GM21619 (cell line): ENCODE measurements at regions not wholly inside any gene's neighbourhood (a gene's known extent, or its start where the extent isn't known, plus 50 kb on each side); places are given as distances from the start of the nearest gene placed in this dataset.
"Not testable (repeated sequence)": the region's sequence is repeated elsewhere in the genome, so short reads cannot be mapped to it uniquely, and the experiment has no call there.

Source experiments
- ATAC-seq: cut with Tn5 transposase; IDR thresholded peaks from one replicate; pipeline ENCODE4 v1.9.1; 2021; ENCODE audit not compliant: unreplicated experiment

DNA sequence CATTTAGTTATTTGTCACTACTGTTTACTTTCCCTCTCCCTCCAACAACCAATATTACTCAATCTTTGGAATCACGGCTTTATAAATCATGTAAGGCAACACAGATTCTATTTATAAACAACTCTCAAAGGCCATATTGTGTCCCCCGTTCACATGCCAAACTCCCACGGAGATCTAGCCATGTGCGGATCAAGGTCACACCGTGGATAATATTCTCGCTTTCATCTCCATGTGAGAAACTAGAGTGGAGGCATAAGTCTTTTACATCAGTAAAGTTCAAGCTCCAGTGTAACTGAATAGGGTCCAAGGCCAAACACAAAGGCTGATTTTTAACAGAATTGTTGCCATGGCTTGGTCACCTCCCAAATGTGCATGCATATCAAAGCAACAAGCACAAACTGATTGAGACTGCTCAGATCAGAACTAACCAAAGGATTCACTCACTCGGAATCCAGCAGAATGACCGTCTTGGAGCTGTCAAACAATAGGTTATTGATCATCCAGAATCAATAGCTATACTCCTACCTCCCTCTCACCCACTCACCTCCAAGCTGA lies 569.5 kb upstream of the LRRN3 start:
- no peak for ATAC-seq

GRCh38 chr7:110522061-110522760 lies 568.7 kb upstream of the LRRN3 start:
- ATAC-seq: no peak

GRCh38 chr7:110522761-110523200 lies 568.1 kb upstream of the LRRN3 start:
- no peak for ATAC-seq

- no peak for ATAC-seq
Observed at GRCh38 chr7:110529175-110529574, 561.8 kb upstream of the LRRN3 start.

DNA sequence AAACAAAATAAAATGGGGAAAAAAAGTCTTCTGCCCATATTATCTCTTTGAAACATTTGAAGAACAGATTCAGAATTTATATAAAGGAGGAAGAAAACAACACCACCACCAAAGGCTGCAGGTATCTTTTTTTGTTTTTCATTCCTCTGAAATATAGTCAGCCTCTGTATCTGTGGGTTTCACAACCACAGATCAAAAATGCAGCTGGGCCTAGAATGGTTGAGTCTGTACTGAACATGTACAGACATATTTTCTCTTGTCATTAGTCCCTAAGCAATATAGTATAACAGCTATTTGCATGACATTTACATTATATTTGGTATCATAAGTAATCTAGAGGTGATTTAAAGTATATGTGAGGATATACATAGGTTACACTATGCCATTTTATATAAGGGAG lies 559.7 kb upstream of the LRRN3 start:
- ATAC-seq: no peak

- no peak for ATAC-seq
Observed at GRCh38 chr7:110534241-110534931, 556.5 kb upstream of the LRRN3 start.

GRCh38 chr7:110539216-110539615 lies 551.7 kb upstream of the LRRN3 start:
- ATAC-seq: no peak

- no peak for ATAC-seq
Observed at GRCh38 chr7:110541962-110542361, 549.0 kb upstream of the LRRN3 start.

DNA sequence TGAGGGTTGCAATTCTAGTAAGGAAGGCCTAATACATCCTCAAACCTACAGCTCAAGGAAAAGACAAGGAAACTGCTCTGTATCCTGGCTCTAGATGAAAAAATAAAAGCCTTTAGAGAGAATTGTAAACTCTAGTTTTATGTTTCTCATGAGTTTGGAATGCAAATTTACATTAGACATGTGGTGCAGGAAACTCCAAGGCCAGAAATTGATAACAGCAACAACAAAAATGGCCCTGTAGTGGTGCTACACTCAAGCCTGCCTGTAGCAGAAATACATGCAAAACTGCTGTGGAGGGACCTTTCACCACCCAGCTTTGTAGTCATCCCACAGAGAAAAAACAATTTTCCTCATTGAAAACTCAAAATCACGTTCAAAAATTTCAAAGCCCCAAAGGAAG lies 546.7 kb upstream of the LRRN3 start:
- no peak for ATAC-seq

GRCh38 chr7:110548372-110548771 lies 542.6 kb upstream of the LRRN3 start:
- no peak for ATAC-seq

- no peak for ATAC-seq
Observed at GRCh38 chr7:110557136-110557535, 533.8 kb upstream of the LRRN3 start.

- not testable (repeated sequence) for ATAC-seq
Observed at GRCh38 chr7:110563286-110563685, 527.6 kb upstream of the LRRN3 start.

DNA sequence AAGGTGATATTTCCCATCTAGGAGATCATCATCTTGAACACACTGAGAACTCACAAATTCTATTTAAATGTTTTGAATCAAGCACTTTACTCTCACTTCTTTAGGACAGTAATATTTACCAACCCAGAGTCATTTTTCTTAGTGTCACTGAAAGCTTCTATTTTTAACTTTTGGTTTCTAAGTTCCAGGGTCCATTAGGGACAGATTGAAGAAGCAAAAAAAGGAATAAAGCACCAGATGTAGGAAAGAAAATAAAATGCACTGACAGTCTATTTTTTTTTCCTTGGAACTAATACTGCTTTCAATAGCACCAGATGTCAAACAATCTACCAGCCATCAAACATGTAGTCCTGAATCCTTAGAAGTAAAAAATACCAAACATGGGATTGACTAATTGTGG lies 526.7 kb upstream of the LRRN3 start:
- no peak for ATAC-seq

GRCh38 chr7:110568388-110568787 lies 522.5 kb upstream of the LRRN3 start:
- no peak for ATAC-seq

DNA sequence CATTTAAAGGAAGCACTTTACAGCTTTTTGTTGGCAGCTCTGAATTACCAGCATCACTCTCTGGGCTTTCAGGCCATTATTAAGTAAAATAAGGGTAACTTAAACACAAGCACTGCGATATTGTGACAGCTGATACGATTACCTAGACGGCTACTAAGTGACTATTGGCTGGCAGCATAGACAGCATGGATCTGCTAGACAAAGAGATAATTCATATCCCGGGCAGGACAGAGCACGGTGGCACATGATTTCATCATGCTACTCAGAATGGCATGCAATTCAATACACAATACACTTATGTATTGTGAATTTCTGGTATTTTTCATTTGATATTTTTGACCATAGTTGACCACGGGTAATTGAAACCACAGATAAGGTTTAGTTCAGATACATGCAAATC lies 522.0 kb upstream of the LRRN3 start:
- no peak for ATAC-seq

- no peak for ATAC-seq
Observed at GRCh38 chr7:110569486-110570205, 521.3 kb upstream of the LRRN3 start.

DNA sequence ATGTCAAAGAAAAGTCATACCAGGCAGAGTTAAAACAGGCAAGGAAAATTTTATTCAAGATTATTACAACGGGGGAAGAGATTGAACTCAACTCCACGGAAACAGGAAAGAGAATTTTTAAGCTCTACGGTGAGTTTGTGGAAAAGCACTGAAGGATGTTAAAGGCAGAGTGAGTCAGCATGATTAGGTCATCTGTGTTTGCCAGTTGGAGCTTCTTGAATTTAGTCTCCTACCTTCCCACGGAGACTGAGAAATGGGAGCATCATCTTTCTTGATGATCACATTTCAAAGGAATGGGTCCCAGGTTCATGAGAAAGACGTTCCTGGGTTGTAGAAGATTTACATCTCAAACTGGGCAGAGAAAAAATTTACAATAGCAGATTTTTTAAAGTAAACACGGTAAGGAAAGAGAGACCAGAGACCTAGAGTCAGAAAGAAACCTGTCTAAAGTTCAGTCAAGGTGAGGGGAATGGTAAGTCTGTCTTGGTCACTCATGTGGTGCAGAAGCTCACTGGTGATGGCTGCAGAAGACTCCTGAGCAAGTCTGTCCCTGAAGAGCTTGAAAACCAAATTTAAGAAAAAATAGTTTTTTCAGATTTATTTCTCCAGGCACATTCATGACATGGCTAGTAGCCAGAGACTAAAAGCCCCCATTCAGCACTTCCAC lies 516.9 kb upstream of the LRRN3 start:
- no peak for ATAC-seq

DNA sequence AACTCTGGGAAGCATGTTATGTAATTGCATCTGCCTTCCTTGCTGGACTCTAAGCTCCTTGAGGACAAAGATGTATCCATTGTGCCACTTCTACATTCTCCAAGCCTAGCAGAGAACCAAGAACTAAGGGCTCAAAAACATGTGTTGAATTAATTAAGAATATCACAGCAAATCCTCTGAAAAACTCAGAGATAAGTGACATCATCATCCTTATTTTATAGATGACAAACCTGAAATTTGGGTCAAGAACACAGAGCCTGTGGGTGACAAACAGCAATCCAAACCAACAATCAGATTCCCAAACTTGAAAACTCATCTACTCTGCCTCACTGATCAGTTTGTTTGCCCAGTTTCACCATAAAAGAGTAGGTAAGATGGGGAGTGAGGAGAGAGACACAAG lies 503.6 kb upstream of the LRRN3 start:
- no peak for ATAC-seq

GRCh38 chr7:110590415-110590814 lies 500.5 kb upstream of the LRRN3 start:
- ATAC-seq: no peak

DNA sequence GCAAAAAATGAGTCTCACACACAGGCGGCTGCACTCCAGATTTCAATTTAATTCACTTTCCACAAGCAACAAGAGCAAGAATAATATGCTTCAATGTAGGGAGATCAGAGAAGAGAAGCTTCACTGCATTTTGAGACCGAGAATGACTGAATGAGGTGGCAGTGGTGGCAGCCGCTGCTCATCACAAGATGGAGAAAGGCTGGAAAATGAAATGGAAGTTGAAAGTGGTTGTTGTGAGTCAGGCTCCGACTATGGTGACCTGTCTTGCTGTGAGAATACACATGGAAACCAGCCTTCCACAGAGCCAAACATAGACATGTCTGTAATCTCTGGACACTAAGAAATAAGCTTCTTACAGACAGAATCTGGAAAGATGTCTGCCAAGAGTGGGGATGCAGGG lies 499.6 kb upstream of the LRRN3 start:
- ATAC-seq: no peak

DNA sequence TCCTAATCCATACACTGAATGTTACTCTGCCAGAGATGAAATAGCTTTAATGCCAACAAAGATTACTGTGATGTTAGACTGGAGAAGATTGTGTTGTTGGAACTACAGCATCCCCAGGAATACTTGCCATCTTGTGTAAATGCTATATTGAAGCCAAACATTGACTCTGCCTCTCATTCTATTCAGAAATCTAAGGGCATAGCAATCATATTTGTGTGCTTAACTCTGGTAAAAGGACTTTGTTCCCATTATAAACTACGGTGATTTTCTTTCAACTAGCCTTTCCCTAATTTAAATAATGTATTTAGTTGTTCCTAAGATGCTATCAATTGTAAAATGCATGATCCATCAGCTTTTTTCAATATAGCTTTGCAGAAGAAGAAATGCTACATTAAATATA lies 498.4 kb upstream of the LRRN3 start:
- ATAC-seq: no peak
